Stimulated activated effector memory CD8-positive, alpha-beta T cell treated with anti-CD3 and anti-CD28 coated beads, Interleukin-12 subunit alpha, Interleukin-12 subunit beta, amount 100 ng/mL, for 72 hours (primary cell): ENCODE measurements at regions not wholly inside any gene's neighbourhood (a gene's known extent, or its start where the extent isn't known, plus 50 kb on each side); places are given as distances from the start of the nearest gene placed in this dataset.
"Not testable (repeated sequence)": the region's sequence is repeated elsewhere in the genome, so short reads cannot be mapped to it uniquely, and the experiment has no call there.

Source experiments
- ATAC-seq: fragments of 150-1000 bp; cut with Tn5 transposase; 2 replicates; pipeline ENCODE4 v1.10.0; 2021
- DNase-seq, 2 donors: peaks; one replicate each; pipeline ENCODE4 v3.0.0; 2021 to 2022; ENCODE audit warnings: low spot score in 2 of 2
- H3K27ac Mint-ChIP-seq: one replicate; pipeline ENCODE4 v1.8.0; 2022; ENCODE audit warnings: mild to moderate bottlenecking, mixed read lengths
- H3K36me3 Mint-ChIP-seq: one replicate; pipeline ENCODE4 v1.8.0; 2022; ENCODE audit warnings: mild to moderate bottlenecking, mixed read lengths
- H3K4me1 Mint-ChIP-seq: one replicate; pipeline ENCODE4 v1.8.0; 2022; ENCODE audit warnings: mixed read lengths
- H3K4me3 Mint-ChIP-seq: one replicate; pipeline ENCODE4 v1.8.0; 2022; ENCODE audit warnings: mild to moderate bottlenecking, mixed read lengths
- H3K9me3 Mint-ChIP-seq: one replicate; pipeline ENCODE4 v1.8.0; 2022; ENCODE audit warnings: mixed read lengths

DNA sequence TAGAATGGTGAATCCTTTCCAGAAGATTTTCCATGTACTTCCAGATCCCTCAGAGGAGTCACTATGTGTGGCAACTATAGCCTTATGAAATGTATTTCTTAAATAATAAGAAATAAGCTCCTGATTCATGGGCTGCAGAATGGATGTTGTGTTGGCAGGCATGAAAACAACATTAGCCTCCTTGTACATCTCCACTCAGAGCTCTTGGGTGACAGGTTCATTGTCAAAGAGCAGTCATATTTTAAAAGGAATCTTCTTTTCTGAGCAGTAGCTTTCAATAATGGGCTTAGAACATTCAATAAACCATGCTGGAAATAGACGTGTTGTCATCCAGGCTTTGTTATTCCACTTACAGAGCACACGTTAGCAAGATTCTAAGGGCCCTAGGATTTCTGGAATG, 96.6 kb downstream of the CDC7 start:
- no peak for DNase-seq
- Mint-ChIP-seq H3K4me3 (no peak overlapping the region), H3K9me3 (no peaks in the 10 kb centered on the region), H3K36me3 (no peaks in the 10 kb centered on the region), H3K4me1 (peaks cover 18% of the 10 kb centered on the region), H3K27ac (no peak overlapping the region)
- no peak for ATAC-seq

DNA sequence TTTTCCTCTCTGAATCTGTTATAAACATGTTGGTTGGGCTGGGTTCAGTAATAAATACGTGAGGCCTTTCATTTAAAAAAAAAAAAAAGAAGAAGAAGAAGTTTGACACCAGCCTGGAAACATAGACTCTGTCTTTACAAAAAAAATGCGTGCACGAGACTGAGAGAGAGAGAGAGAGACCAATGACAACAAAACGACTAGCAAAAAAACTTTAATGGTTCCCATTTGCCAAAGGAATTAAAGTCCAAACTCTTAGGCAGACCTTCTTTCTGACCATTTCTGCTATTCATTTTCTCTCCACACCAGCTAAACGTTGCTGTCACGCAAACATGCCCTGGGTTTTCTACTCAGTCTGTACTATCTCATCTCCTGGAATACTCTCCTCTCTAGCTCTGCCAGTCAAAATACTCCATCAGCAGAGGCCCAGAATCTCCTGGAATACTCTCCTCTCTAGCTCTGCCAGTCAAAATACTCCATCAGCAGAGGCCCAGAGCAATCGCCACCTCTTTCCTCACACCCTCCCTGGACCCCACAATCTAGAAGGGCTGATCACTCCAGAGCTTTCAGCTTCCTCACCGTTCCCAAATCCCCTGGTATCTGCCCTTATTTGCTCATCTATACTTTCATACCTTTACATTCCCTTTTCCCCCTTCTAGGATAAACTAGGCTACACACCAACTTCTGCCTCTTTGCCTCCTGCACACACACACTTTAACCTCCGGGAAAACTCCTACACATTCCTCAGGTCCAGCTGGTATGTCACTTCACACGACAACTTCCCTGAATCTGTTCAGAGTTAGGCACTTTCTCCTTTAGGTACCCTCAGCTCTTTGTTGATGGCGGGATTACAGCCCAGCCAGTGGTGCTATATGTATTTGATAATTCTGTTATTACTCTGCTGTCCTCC, 100.0 kb downstream of the CDC7 start:
- no peak overlapping the region for H3K27ac Mint-ChIP-seq
- DNase-seq (no peak), ATAC-seq (no peak)
- H3K9me3 Mint-ChIP-seq: no peaks in the 10 kb centered on the region
- H3K36me3 Mint-ChIP-seq: no peaks in the 10 kb centered on the region
- no peak overlapping the region for H3K4me3 Mint-ChIP-seq
- peaks cover 25% of the 10 kb centered on the region for H3K4me1 Mint-ChIP-seq

DNA sequence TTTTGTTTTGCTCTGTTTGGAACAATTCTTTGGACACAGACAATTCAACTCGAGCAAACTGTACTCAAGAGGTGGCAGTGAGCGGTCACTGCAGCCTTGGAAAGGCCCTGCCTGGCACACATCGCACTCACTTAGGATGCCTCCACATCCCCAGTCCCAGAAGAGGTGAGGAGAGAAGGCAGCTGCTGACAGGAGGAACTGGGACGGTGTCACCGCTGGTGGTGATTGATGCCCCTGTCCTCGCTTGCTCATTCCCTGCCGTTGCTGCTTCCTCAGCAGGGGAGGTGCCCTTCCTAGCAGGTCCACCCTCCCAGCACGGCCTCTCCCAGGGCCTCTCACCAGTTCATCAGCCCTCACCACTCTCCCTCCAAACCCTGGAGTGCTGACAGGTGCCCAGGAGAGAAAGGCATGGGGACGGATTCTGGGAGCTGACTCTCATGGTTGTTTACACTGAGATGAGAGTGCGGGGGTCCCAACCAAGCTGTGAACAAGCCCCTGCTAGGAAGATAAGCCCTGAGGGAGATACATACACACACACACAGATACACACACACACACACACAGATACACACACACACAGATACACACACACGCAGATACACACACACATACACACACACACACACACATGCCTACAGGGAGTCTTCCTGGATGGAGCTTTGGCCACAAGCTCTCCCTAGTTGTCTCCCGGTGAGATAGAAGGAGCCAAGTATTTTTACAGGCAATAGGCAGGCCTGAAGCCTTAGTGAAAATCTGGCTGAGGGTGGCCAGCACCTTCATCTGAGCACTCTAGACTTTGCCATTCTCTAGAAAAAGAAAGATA, 101.1 kb downstream of the CDC7 start:
- H3K9me3 Mint-ChIP-seq: no peaks in the 10 kb centered on the region
- H3K4me3 Mint-ChIP-seq: no peak overlapping the region
- peaks cover 22% of the 10 kb centered on the region for H3K4me1 Mint-ChIP-seq
- H3K36me3 Mint-ChIP-seq: no peaks in the 10 kb centered on the region
- no peak for ATAC-seq
- H3K27ac Mint-ChIP-seq: no peak overlapping the region
- DNase-seq: no peak

DNA sequence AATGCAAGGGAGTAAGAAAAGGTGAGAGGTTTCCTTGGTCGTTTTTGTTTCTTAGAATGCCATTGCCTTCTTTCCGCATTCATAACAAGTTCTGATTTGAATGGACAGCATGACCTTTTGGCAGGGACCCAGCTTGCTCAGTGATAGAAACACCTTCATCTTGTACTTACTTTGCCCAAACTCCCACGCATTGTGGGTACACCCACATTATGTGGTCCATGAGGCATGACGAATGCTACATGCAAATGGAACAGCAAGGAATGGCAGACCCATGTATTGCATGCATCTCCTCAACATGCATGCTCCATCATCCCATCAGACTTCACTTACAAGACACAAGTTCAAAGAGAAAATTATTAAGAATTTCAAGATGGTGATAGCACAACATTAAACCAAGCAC, 102.8 kb downstream of the CDC7 start:
- Mint-ChIP-seq H3K9me3 (no peaks in the 10 kb centered on the region), H3K4me3 (no peak overlapping the region), H3K36me3 (no peaks in the 10 kb centered on the region), H3K27ac (no peak overlapping the region), H3K4me1 (peaks cover 18% of the 10 kb centered on the region)
- ATAC-seq (peak; percentile 83), DNase-seq (peak in 1 of 2 donors; percentile 8)

DNA sequence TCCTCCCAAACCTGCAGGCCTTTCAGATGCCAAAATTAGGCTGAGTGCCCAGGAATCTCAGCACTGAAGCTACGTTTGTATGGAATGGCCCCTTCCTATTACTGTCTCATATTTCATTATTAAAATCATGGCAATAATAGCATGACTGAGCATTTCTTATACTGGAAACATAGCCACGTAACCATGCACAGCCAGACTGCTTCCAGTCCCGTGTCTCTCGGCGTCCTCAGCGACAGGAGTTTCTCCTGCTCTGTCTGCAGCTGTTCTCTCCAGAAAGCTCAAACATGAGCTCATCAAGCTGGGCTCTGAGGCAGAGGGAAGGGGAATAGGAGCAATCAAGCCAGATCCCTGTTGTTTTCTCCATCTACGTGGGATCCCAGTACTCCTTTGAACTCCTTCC, 104.0 kb downstream of the CDC7 start:
- no peaks in the 10 kb centered on the region for H3K9me3 Mint-ChIP-seq
- H3K36me3 Mint-ChIP-seq: no peaks in the 10 kb centered on the region
- peaks cover 18% of the 10 kb centered on the region for H3K4me1 Mint-ChIP-seq
- H3K4me3 Mint-ChIP-seq: no peak overlapping the region
- H3K27ac Mint-ChIP-seq: no peak overlapping the region
- ATAC-seq (no peak), DNase-seq (no peak)

DNA sequence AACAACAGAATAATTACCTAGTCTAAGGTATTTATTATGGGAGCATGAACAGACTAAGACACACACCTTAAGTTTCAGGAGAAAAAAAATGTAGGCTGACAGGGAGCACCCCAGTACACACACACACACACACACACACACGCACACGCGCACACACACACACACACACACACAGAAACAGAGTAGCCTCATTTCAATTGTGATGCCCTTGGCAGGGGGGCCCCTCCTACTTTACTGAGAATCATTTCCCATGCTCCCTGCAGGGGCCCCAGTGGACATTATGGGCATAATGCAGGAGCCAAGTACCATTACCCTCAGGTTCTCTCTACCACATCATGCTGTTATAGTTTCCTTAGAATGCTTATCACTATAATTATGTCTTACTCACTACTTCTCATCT, 104.9 kb downstream of the CDC7 start:
- no peak for ATAC-seq
- Mint-ChIP-seq H3K9me3 (no peaks in the 10 kb centered on the region), H3K4me3 (no peak overlapping the region), H3K36me3 (no peaks in the 10 kb centered on the region), H3K27ac (peak overlapping the region; percentile 43), H3K4me1 (peaks cover 18% of the 10 kb centered on the region)
- DNase-seq: no peak

DNA sequence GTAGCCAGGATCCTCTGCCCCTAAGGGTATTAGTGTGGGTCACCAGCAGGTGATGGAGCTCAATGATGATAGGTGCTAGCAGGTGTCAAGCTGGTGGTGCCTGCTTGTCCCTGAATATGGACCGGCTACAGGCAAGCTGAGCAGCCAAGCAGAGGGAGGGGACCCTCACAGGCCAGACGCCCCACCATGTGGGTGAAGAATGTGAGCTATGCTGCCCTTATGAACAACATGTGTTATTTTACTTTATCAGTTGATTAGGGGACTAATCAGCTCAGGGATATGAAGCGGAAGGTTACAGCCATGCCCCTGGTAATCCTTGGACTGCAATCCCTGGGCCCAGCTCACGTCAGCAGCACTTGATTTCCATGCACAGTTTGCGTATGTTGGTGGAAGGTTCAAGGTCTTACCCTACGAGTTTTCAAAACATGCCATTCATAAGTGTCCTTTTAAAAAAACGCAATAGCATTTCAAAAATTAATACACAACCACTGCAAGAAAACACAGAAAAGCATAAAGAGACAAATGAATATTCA, 106.0 kb downstream of the CDC7 start:
- ATAC-seq (no peak), DNase-seq (no peak)
- Mint-ChIP-seq H3K4me1 (peaks cover 17% of the 10 kb centered on the region), H3K27ac (no peak overlapping the region), H3K9me3 (no peaks in the 10 kb centered on the region), H3K36me3 (no peaks in the 10 kb centered on the region), H3K4me3 (no peak overlapping the region)

DNA sequence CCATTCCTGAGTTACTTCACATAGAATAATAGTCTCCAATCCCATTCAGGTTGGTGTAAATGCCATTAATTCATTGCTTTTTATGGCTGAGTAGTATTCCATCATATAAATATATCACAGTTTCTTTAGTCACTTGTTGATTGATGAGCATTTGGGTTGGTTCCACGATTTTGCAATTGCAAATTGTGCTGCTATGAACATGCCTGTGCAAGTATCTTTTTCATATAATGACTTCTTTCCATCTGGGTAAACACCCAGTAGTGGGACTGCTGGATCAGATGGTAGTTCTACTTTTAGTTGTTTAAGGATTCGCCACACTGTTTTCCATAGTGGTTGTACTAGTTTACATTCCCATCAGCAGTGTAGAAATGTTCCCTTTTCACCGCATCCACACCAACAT, 107.0 kb downstream of the CDC7 start:
- not testable (repeated sequence) for ATAC-seq, H3K27ac Mint-ChIP-seq, H3K9me3 Mint-ChIP-seq, H3K36me3 Mint-ChIP-seq, DNase-seq, H3K4me3 Mint-ChIP-seq
- peaks cover 10% of the 10 kb centered on the region for H3K4me1 Mint-ChIP-seq

DNA sequence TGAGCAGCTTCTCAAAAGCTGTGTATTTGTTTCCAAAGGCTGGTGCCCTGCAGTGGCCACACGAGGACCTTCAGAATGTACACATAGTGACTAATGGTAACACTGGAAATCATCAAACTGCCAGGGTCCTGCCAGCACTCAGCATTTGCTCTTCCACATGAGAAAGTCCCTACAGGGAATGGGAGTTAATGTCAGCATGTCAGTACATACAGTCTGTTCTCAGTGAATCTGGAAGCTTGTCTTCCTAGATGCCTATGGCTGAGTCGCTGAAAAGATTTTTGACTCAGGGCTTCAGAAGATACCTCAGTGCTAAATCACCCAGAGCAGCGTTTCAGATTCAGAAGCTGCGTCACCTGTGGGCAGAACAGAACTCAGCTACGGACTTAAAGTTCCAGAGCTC, 108.2 kb downstream of the CDC7 start:
- H3K4me3 Mint-ChIP-seq: no peak overlapping the region
- H3K4me1 Mint-ChIP-seq: no peaks in the 10 kb centered on the region
- no peak overlapping the region for H3K27ac Mint-ChIP-seq
- no peaks in the 10 kb centered on the region for H3K36me3 Mint-ChIP-seq
- H3K9me3 Mint-ChIP-seq: no peaks in the 10 kb centered on the region
- no peak for DNase-seq
- no peak for ATAC-seq

DNA sequence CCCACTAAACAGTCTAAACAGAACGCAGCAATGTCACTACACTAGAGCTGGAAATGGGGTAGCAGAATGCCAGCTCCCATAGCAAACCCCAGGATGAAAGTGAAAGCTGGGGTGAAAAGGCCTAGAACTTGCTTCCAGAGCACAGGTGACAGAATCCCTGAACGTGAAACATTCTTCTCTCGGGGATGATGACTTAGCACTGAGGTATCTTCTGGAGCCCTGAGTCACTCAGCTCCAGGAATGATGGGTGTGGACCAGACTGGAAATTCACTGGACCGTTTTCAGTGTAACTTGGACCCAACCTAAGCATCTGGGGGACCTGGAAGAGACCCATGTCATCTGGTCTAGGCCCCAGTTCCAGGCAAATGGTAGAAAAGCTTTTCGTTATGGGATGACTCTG, 108.9 kb downstream of the CDC7 start:
- no peak overlapping the region for H3K4me3 Mint-ChIP-seq
- peaks cover 6% of the 10 kb centered on the region for H3K4me1 Mint-ChIP-seq
- ATAC-seq (no peak), DNase-seq (no peak)
- H3K9me3 Mint-ChIP-seq: no peaks in the 10 kb centered on the region
- no peaks in the 10 kb centered on the region for H3K36me3 Mint-ChIP-seq
- H3K27ac Mint-ChIP-seq: no peak overlapping the region

DNA sequence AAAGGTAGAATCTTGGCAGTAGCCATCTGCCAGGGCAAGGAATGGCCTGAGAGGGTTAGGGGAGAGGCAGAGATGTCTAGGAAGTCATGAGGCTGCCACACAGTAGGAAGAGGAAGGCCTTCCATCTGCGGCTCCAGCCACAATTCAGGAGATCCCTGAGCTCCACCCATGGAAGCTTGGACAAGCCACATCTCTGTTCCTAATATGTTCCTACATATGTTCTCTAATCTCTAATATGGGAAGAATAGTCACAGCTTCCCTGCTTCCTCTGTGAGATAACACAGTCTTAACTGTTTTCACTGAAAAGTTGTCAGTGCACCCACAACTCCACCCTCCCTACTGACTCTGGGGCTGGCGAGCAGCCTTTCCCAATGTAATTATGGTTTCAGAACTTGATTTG, 109.5 kb downstream of the CDC7 start:
- no peaks in the 10 kb centered on the region for H3K36me3 Mint-ChIP-seq
- peaks cover 6% of the 10 kb centered on the region for H3K4me1 Mint-ChIP-seq
- H3K27ac Mint-ChIP-seq: no peak overlapping the region
- DNase-seq (no peak), ATAC-seq (no peak)
- H3K4me3 Mint-ChIP-seq: no peak overlapping the region
- no peaks in the 10 kb centered on the region for H3K9me3 Mint-ChIP-seq

DNA sequence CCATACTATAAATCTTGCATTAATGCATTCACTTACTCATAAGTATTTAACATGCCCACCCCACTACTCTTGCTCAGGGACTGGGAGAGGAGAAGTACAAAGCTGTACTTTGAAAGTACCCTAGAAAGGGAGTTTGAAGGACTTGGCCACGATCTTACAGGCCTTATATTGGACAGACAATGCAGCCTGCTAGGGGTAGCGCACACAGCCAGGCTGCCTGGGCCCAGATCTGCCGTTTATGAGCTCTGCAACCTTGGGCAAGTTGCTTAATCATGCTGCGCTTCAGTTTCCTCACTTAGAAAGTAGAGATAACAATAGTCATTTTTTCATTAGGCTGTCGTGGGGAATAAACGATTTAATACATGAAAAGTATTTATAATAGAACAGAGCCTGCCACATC, 110.1 kb downstream of the CDC7 start:
- Mint-ChIP-seq H3K4me3 (no peak overlapping the region), H3K36me3 (no peaks in the 10 kb centered on the region), H3K27ac (no peak overlapping the region), H3K9me3 (no peaks in the 10 kb centered on the region), H3K4me1 (peaks cover 6% of the 10 kb centered on the region)
- no peak for DNase-seq
- ATAC-seq: no peak

DNA sequence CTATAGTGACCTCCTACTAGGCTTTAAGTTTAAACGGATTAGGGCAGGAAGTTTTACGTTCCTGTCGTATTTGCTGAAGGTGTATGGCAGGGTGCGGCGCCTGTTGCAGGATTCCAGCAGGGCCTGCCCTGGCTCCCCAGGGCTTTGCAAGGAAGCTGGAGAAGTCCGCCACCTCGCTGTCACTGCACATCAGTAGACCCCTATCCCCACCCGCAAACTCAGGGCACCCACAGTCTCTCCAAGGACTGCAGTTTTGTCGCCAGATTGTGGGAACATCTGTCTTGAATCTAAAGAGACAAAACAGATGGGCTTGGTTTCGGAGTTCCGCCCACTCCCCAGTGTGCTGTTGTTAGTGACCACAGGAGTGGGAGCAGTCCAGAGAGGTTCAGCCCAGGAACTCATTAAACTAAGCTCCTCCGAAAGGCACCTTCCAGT, 110.8 kb downstream of the CDC7 start:
- Mint-ChIP-seq H3K4me1 (peaks cover 6% of the 10 kb centered on the region), H3K9me3 (no peaks in the 10 kb centered on the region), H3K27ac (no peak overlapping the region), H3K36me3 (no peaks in the 10 kb centered on the region), H3K4me3 (no peak overlapping the region)
- DNase-seq: no peak
- no peak for ATAC-seq

DNA sequence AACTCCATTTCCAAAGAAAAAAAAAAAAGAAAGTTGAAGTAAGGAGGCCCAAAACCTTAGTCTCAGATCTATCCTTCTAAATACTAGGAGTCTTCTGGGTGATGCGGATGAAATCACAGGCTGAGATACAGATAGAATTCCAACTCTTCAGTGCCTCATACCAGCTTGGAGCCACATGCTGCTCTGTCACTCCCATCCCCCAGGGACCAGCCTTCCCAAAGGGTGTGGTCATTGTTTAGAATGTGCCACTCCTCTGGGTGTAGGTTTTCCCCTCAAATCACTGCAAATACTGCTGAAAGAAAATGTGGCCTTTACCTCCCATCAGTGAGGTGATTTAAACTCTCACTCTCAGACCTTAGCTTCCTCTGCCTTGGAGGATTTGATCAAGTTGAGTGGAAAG, 112.9 kb downstream of the CDC7 start:
- DNase-seq (no peak), ATAC-seq (no peak)
- H3K4me1 Mint-ChIP-seq: peaks cover 6% of the 10 kb centered on the region
- no peak overlapping the region for H3K27ac Mint-ChIP-seq
- no peak overlapping the region for H3K4me3 Mint-ChIP-seq
- H3K36me3 Mint-ChIP-seq: no peaks in the 10 kb centered on the region
- no peaks in the 10 kb centered on the region for H3K9me3 Mint-ChIP-seq

DNA sequence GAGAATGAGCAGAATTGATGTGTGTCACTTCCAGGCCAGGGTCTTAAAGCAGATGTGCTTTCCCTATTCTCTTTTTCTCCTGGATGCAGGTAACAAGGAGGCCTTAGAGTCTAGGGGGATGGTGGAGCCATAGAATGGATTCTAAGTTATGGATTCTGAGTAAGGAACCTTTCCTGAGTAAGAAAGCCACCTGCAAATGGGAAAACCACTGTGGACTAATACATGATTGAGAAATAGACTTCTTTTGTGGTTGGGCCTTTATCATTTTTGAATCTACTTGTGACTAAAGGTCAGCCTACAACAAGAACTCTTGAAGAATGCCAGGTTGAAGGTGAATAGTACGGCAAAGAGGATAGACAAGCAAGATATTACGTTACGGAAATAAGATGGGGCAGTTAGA, 116.1 kb downstream of the CDC7 start:
- Mint-ChIP-seq H3K36me3 (no peaks in the 10 kb centered on the region), H3K4me3 (no peak overlapping the region), H3K27ac (no peak overlapping the region), H3K9me3 (no peaks in the 10 kb centered on the region), H3K4me1 (peaks cover 6% of the 10 kb centered on the region)
- DNase-seq (no peak), ATAC-seq (no peak)
